K562 (cell line): ENCODE measurements at regions not wholly inside any gene's neighbourhood (a gene's known extent, or its start where the extent isn't known, plus 50 kb on each side); places are given as distances from the start of the nearest gene placed in this dataset.

Experiments used
- ATAC-seq: fragments of 200-7000 bp; cut with Tn5 transposase; 3 replicates; pipeline ENCODE4 v1.9.1; 2020; ENCODE audit warnings: moderate library complexity
- BruUV-seq: library from RNA; stranded (reverse); fragments of 400-500 nt; replicated peaks from 2 replicates; lab custom pipeline; 2021; lab: Mats Ljungman, UMichigan
- CTCF ChIA-PET: fragments of 300-600 bp; formaldehyde crosslinking; extraction: SDS; loops from one replicate; lab custom pipeline; 2021; ENCODE audit warnings: low intra/inter-chr PET ratio; lab: Yijun Ruan, JAX
- POLR2A ChIA-PET: fragments of 300-600, 350-650 bp; sonication (Branson Sonifier 250); formaldehyde crosslinking; extraction: SDS; loops from one replicate; lab custom pipeline; 2021; ENCODE audit warnings: antibody characterized with exemption, inconsistent platforms; lab: Yijun Ruan, JAX
- DNase-seq, 4 experiments: peaks; one replicate each; pipeline versions ENCODE4 v3.0.0 to v3.0.0-alpha.2; 2011 to 2018; ENCODE audit warnings: low spot score in 3 of 4, mixed read lengths in 3 of 4; ENCODE audit errors: extremely low read depth in 1 of 4
- FAIRE-seq: peaks from 2 replicates; lab custom pipeline; 2011; peaks lifted over from hg19 to GRCh38; lab: Jason Lieb, UNC
- H2AFZ ChIP-seq: 2 replicates; pipeline ENCODE4 v1.6.0; 2011; ENCODE audit warnings: low read depth, low read length, control low read depth, inconsistent platforms
- H3K27ac ChIP-seq: fragments of 200-600 bp; 3 replicates; pipeline ENCODE4 v1.8.0; 2011; ENCODE audit warnings: low read depth, mild to moderate bottlenecking, control low read depth, inconsistent platforms, low read length, moderate library complexity, mixed read lengths; ENCODE audit errors: extremely low read depth
- H3K27me3 ChIP-seq, 2 experiments: fragments of 300-600 bp in 1 of 2; 2 replicates in 1 of 2; 3 replicates in 1 of 2; pipeline versions ENCODE4 v1.6.0 to v1.8.0; 2011; ENCODE audit warnings: inconsistent platforms in 2 of 2, low read length in 2 of 2, mild to moderate bottlenecking in 1 of 2, mixed read lengths in 1 of 2, moderate library complexity in 1 of 2; ENCODE audit not compliant: control insufficient read depth in 2 of 2, insufficient read depth in 2 of 2
- H3K36me3 ChIP-seq: fragments of 300-600 bp; 3 replicates; pipeline ENCODE4 v1.8.0; 2011; ENCODE audit warnings: mild to moderate bottlenecking, low read length, inconsistent platforms; ENCODE audit not compliant: control insufficient read depth, insufficient read depth
- H3K4me1 ChIP-seq, 2 experiments: fragments of 200-600 bp in 1 of 2; replicated peaks in 1 of 2; 2 replicates in 1 of 2; 3 replicates in 1 of 2; pipeline versions ENCODE4 v1.5.1 to v1.8.0; 2011; ENCODE audit warnings: inconsistent platforms in 2 of 2, low read length in 2 of 2, mild to moderate bottlenecking in 1 of 2, mixed read lengths in 1 of 2, moderate library complexity in 1 of 2; ENCODE audit not compliant: control insufficient read depth in 2 of 2, insufficient read depth in 2 of 2
- H3K4me2 ChIP-seq: 2 replicates; pipeline ENCODE4 v1.6.1; 2011; ENCODE audit warnings: low read length, control low read depth, inconsistent platforms, mixed read lengths; ENCODE audit not compliant: insufficient read depth
- H3K4me3 ChIP-seq: fragments of 200-600 bp; sonication (generic), shearing (Covaris generic); 2 replicates; pipeline ENCODE4 v1.5.1; 2016; ENCODE audit warnings: control low read depth, inconsistent platforms
- H3K79me2 ChIP-seq: fragments of 200-600 bp; 3 replicates; pipeline ENCODE4 v1.8.0; 2011; ENCODE audit warnings: low read length, inconsistent platforms; ENCODE audit not compliant: control insufficient read depth, insufficient read depth
- H3K9ac ChIP-seq, 2 experiments: 2 replicates each; pipeline versions ENCODE4 v1.6.0 to v1.6.1; 2011; ENCODE audit warnings: low read depth in 2 of 2, low read length in 2 of 2, control low read depth in 1 of 2, inconsistent platforms in 1 of 2, mild to moderate bottlenecking in 1 of 2, mixed read lengths in 1 of 2; ENCODE audit not compliant: insufficient read depth in 1 of 2
- H3K9me1 ChIP-seq: one replicate; pipeline ENCODE4 v1.6.0; 2011; ENCODE audit warnings: inconsistent platforms, mild to moderate bottlenecking, low read length, moderate library complexity; ENCODE audit not compliant: control insufficient read depth, insufficient read depth
- H3K9me3 ChIP-seq: replicated peaks from 2 replicates; pipeline ENCODE4 v1.5.1; 2011; ENCODE audit warnings: low read depth, low read length, inconsistent platforms; ENCODE audit not compliant: control insufficient read depth, insufficient read depth
- H4K20me1 ChIP-seq: replicated peaks from 2 replicates; pipeline ENCODE4 v1.6.1; 2011; ENCODE audit warnings: low read length, inconsistent platforms, mixed read lengths; ENCODE audit not compliant: control insufficient read depth, insufficient read depth
- BHLHE40 ChIP-seq: IDR thresholded peaks from 2 replicates; pipeline ENCODE4 v1.6.1; 2011; ENCODE audit warnings: low read length, improper control_type of control experiment
- EP400 ChIP-seq: fragments of 450-650 bp; IDR thresholded peaks from 2 replicates; pipeline ENCODE4 v1.6.1; 2017; ENCODE audit warnings: antibody characterized with exemption, mild to moderate bottlenecking, moderate library complexity
- HDAC2 ChIP-seq: fragments of 450-650 bp; IDR thresholded peaks from 2 replicates; pipeline ENCODE4 v1.6.1; 2016; ENCODE audit warnings: mild to moderate bottlenecking
- HDAC8 ChIP-seq: fragments of 450-650 bp; IDR thresholded peaks from 2 replicates; pipeline ENCODE4 v1.6.1; 2016; ENCODE audit warnings: mild to moderate bottlenecking, missing genetic modification characterization, moderate library complexity, missing compliant biosample characterization
- HDGF ChIP-seq: fragments of 450-650 bp; IDR thresholded peaks from 2 replicates; pipeline ENCODE4 v1.6.1; 2016
- L3MBTL2 ChIP-seq: fragments of 450-650 bp; IDR thresholded peaks from 2 replicates; pipeline ENCODE4 v1.6.1; 2016; ENCODE audit warnings: mild to moderate bottlenecking, moderate library complexity
- NCOA4 ChIP-seq: fragments of 450-650 bp; IDR thresholded peaks from 2 replicates; pipeline ENCODE4 v1.6.1; 2018; ENCODE audit warnings: mild to moderate bottlenecking; ENCODE audit not compliant: partially characterized antibody
- NELFE ChIP-seq: IDR thresholded peaks from 2 replicates; pipeline ENCODE4 v1.6.1; 2011; ENCODE audit warnings: mild to moderate bottlenecking; ENCODE audit not compliant: insufficient read depth, insufficient read length
- PRMT5 ChIP-seq: sonication (generic); formaldehyde crosslinking; IDR thresholded peaks from 2 replicates; pipeline ENCODE4 v1.5.0; 2020; ENCODE audit warnings: missing genetic modification reagents
- TAF15 ChIP-seq: fragments of 200-400 bp; formaldehyde crosslinking; IDR thresholded peaks from 2 replicates; pipeline ENCODE4 v1.6.1; 2017; ENCODE audit warnings: mild to moderate bottlenecking, low read depth, low read length, moderate library complexity
- TEAD2 ChIP-seq: fragments of 450-650 bp; IDR thresholded peaks from 2 replicates; pipeline ENCODE4 v1.6.1; 2016; ENCODE audit warnings: missing genetic modification characterization, control low read depth, missing compliant biosample characterization
- ZC3H11A ChIP-seq: IDR thresholded peaks from 2 replicates; pipeline ENCODE4 v1.6.1; 2012; ENCODE audit warnings: low read depth, low read length, improper control_type of control experiment
- ZNF175 ChIP-seq: fragments of 200-800 bp; sonication (Bioruptor generic); IDR thresholded peaks from 2 replicates; pipeline ENCODE4 v1.6.1; 2016; ENCODE audit warnings: low read depth, mild to moderate bottlenecking, missing genetic modification characterization, missing compliant biosample characterization
- ZNF764 ChIP-seq: fragments of 250-450 bp; sonication (Bioruptor Pico); IDR thresholded peaks from 2 replicates; pipeline ENCODE4 v1.4.0; 2020; ENCODE audit warnings: low read depth, mild to moderate bottlenecking, moderate library complexity
- ZNF780A ChIP-seq: fragments of 250-450 bp; sonication (Bioruptor Pico); IDR thresholded peaks from 2 replicates; pipeline ENCODE4 v1.5.0; 2021; ENCODE audit warnings: mild to moderate bottlenecking
- ZSCAN32 ChIP-seq: fragments of 450-650 bp; formaldehyde crosslinking; IDR thresholded peaks from 2 replicates; pipeline ENCODE4 v1.4.0; 2020; ENCODE audit warnings: mild to moderate bottlenecking, moderate library complexity
- WGBS: fragments of 100-300 bp; shearing (Covaris generic); methylation state at CpG from one replicate; pipeline ENCODE4 v1.1.6; 2016; ENCODE audit warnings: low coverage, mixed read lengths; ENCODE audit not compliant: insufficient coverage; ENCODE audit errors: missing lambda C conversion rate; 5-methylcytosine and 5-hydroxymethylcytosine counted together
- in situ Hi-C: fragments of 300-500 bp; cut with MboI; formaldehyde crosslinking; loops from 4 replicates; pipeline ENCODE4 v1.15.0; 2018; ENCODE audit warnings: inconsistent platforms, mixed read lengths
- intact Hi-C: fragments of 100-400 bp; cut with micrococcal nuclease; formaldehyde crosslinking; loops from 2 replicates; pipeline ENCODE4 v1.14.2; 2022
- TF ChIP-seq, protein P1 (sequence below): sonication (generic); IDR thresholded peaks from 2 replicates; pipeline ENCODE4 v1.6.1; 2016

DNA sequence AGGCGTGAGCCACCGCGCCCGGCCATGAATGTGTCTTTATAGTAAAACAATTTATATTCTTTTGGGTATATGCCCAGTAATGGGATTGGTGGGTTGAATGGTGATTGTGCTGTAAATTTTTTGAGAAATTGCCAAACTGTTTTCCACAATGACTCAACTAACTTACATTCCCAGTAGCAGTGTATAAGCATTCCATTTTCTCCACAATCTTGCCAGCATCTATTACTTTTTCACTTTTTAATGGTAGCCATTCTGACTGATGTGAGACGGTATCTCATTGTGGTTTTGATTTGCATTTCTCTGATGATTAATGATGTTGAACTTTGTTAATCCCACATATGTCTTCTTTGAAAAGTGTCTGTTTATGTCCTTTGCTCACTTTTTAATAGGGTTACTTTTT is 1187.9 kb downstream of the XPNPEP1 start:
- POLR2A ChIA-PET = no interaction called here
- Histone ChIP-seq H2AFZ (no peak overlapping the region), H3K4me1 (no peaks in the 10 kb centered on the region), H4K20me1 (no peaks in the 10 kb centered on the region), H3K27ac (no peak overlapping the region), H3K27me3 (no peaks in the 10 kb centered on the region), H3K9ac (no peak overlapping the region)
- DNase-seq (no peak), FAIRE-seq (no peak)
- 5% methylated on average over 4 of the region's 5 CpGs for WGBS
- intact Hi-C loops = no loop called here
- TF ChIP-seq NELFE = no peak
- TF ChIP-seq HDAC2 = no peak
- TF ChIP-seq ZNF764 = no peak
- TF ChIP-seq ZC3H11A = no peak
- TF ChIP-seq EP400 = no peak
- no peak for TF ChIP-seq TAF15
- no peak for TF ChIP-seq ZNF780A
- no peak for TF ChIP-seq HDAC8 (tag)
- TF ChIP-seq, all 486 proteins: peak for 0
- in situ Hi-C loops = no loop called here
- ATAC-seq = no peak
- Histone ChIP-seq H3K36me3 (no peaks in the 10 kb centered on the region), H3K9me1 (no peaks in the 10 kb centered on the region), H3K4me3 (no peak overlapping the region), H3K9me3 (no peaks in the 10 kb centered on the region), H3K79me2 (no peaks in the 10 kb centered on the region), H3K4me2 (no peak overlapping the region)
- CTCF ChIA-PET = no interaction called here
- no TSS peak for BruUV-seq

DNA sequence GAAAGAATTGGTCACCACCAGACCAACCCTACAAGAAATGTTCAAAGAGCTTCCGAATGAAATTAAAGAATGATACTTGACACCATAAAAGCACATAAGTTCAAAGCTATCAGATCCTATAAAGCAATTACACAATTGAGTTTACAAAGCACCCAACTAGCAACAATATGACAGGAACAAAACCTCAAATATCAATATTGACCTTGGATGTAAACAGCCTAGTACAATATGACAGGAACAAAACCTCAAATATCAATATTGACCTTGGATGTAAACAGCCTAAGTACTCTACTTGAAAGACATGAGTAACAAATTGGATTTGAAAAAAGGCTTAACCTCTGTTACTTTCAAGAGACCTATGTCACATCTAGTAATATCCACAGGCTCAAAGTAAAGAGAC is 1201.4 kb downstream of the XPNPEP1 start:
- no peak overlapping the region for H2AFZ ChIP-seq
- no peaks in the 10 kb centered on the region for H3K4me1 ChIP-seq
- TF ChIP-seq TEAD2 = no peak
- TF ChIP-seq HDGF = no peak
- TF ChIP-seq TAF15 = no peak
- TF ChIP-seq NCOA4 = no peak
- TF ChIP-seq ZNF175 (CRISPR knock-in tag) = no peak
- TF ChIP-seq ZSCAN32 (CRISPR knock-in tag) = no peak
- TF ChIP-seq BHLHE40 = no peak
- no peak for TF ChIP-seq PRMT5 (CRISPR knock-in tag)
- TF ChIP-seq, protein P1, sequence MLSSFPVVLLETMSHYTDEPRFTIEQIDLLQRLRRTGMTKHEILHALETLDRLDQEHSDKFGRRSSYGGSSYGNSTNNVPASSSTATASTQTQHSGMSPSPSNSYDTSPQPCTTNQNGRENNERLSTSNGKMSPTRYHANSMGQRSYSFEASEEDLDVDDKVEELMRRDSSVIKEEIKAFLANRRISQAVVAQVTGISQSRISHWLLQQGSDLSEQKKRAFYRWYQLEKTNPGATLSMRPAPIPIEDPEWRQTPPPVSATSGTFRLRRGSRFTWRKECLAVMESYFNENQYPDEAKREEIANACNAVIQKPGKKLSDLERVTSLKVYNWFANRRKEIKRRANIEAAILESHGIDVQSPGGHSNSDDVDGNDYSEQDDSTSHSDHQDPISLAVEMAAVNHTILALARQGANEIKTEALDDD = no peak
- TF ChIP-seq L3MBTL2 = no peak
- ATAC-seq = no peak
- intact Hi-C loops (no loop called here), in situ Hi-C loops (no loop called here)
- POLR2A ChIA-PET = no interaction called here
- H3K9ac ChIP-seq = no peak overlapping the region
- no peaks in the 10 kb centered on the region for H3K79me2 ChIP-seq
- H3K36me3 ChIP-seq = no peaks in the 10 kb centered on the region
- H3K9me3 ChIP-seq = no peaks in the 10 kb centered on the region
- WGBS = no CpG with 5 or more reads among the region's 1 CpG
- no peaks in the 10 kb centered on the region for H3K27me3 ChIP-seq
- no peak for DNase-seq
- no TSS peak for BruUV-seq
- H3K4me3 ChIP-seq = no peak overlapping the region
- H3K27ac ChIP-seq = no peak overlapping the region
- H4K20me1 ChIP-seq = no peaks in the 10 kb centered on the region
- H3K4me2 ChIP-seq = no peak overlapping the region
- FAIRE-seq = no peak
- CTCF ChIA-PET = no interaction called here
- H3K9me1 ChIP-seq = no peaks in the 10 kb centered on the region
